PC-9 (cell line): ENCODE measurements at regions not wholly inside any gene's neighbourhood (a gene's known extent, or its start where the extent isn't known, plus 50 kb on each side); places are given as distances from the start of the nearest gene placed in this dataset.

Experiments
- BruUV-seq: library from RNA; stranded (reverse); fragments of 400-500 nt; replicated peaks from 2 replicates; lab custom pipeline; 2021; lab: Mats Ljungman, UMichigan
- CTCF ChIA-PET: fragments of 300-600 bp; sonication (Branson Sonifier 250); formaldehyde crosslinking; loops from one replicate; lab custom pipeline; 2022; ENCODE audit warnings: antibody characterized with exemption; lab: Charles Lee
- POLR2A ChIA-PET: fragments of 300-600 bp; sonication (Branson Sonifier 250); formaldehyde crosslinking; loops from one replicate; lab custom pipeline; 2022; ENCODE audit warnings: antibody characterized with exemption; ENCODE audit not compliant: unreplicated experiment; lab: Charles Lee
- DNase-seq, 2 experiments: peaks; one replicate each; pipeline versions ENCODE4 v3.0.0 to v3.0.0-alpha.2; 2015 to 2022; ENCODE audit warnings: mixed read lengths in 1 of 2
- H2AFZ ChIP-seq: fragments of 200-600 bp; sonication (generic); 2 replicates; pipeline ENCODE4 v1.8.1; 2017; ENCODE audit warnings: antibody characterized with exemption
- H3F3A ChIP-seq: fragments of 200-600 bp; sonication (generic); 2 replicates; pipeline ENCODE4 v1.8.1; 2017; ENCODE audit warnings: antibody characterized with exemption, mild to moderate bottlenecking, low read depth; ENCODE audit not compliant: insufficient read depth
- H3K27ac ChIP-seq: fragments of 200-600 bp; sonication (generic); 2 replicates; pipeline ENCODE4 v1.6.1; 2016; ENCODE audit warnings: mixed run types
- H3K27me3 ChIP-seq: fragments of 200-600 bp; sonication (generic); 2 replicates; pipeline ENCODE4 v1.6.1; 2016; ENCODE audit warnings: low read depth, mixed run types; ENCODE audit not compliant: insufficient read depth
- H3K36me3 ChIP-seq: fragments of 200-600 bp; sonication (generic); 2 replicates; pipeline ENCODE4 v1.6.1; 2016; ENCODE audit warnings: low read depth, mixed run types
- H3K4me1 ChIP-seq: fragments of 200-600 bp; sonication (generic); replicated peaks from 2 replicates; pipeline ENCODE4 v1.6.1; 2016; ENCODE audit warnings: mixed run types; ENCODE audit not compliant: insufficient read depth
- H3K4me2 ChIP-seq: fragments of 200-600 bp; sonication (generic); 2 replicates; pipeline ENCODE4 v1.6.1; 2017; ENCODE audit warnings: mixed run types
- H3K4me3 ChIP-seq: fragments of 200-600 bp; sonication (generic); 2 replicates; pipeline ENCODE4 v1.6.1; 2016; ENCODE audit warnings: mixed run types
- H3K79me2 ChIP-seq: fragments of 200-600 bp; sonication (generic); 2 replicates; pipeline ENCODE4 v1.6.1; 2017; ENCODE audit warnings: low read depth, mixed run types
- H3K9me2 ChIP-seq: fragments of 200-600 bp; sonication (generic); 2 replicates; pipeline ENCODE4 v1.8.1; 2017; ENCODE audit warnings: mild to moderate bottlenecking; ENCODE audit not compliant: insufficient read depth
- H3K9me3 ChIP-seq: fragments of 200-600 bp; sonication (generic); 2 replicates; pipeline ENCODE4 v1.8.1; 2016; ENCODE audit warnings: low read depth; ENCODE audit not compliant: insufficient read depth
- H4K20me1 ChIP-seq: fragments of 200-600 bp; sonication (generic); 2 replicates; pipeline ENCODE4 v1.8.1; 2017; ENCODE audit not compliant: insufficient read depth
- CTCF ChIP-seq: fragments of 200-600 bp; sonication (generic); conservative IDR thresholded peaks from 2 replicates; pipeline ENCODE4 v1.6.1; 2017; ENCODE audit warnings: mixed run types, antibody characterized with exemption, mild to moderate bottlenecking, moderate library complexity
- EZH2 ChIP-seq: fragments of 200-600 bp; sonication (generic); IDR thresholded peaks from 2 replicates; pipeline ENCODE4 v1.8.0; 2017; ENCODE audit warnings: antibody characterized with exemption, low read depth
- intact Hi-C: fragments of 100-400 bp; cut with micrococcal nuclease; formaldehyde crosslinking; loops from one replicate; pipeline ENCODE4 v1.10.0; 2022; ENCODE audit not compliant: unreplicated experiment

- Histone ChIP-seq H3K4me1 (no peaks in the 10 kb centered on the region), H3K4me3 (no peak overlapping the region), H2AFZ (no peak overlapping the region), H3K9me3 (no peaks in the 10 kb centered on the region), H3K9me2 (no peaks in the 10 kb centered on the region), H3K27me3 (peaks cover 14% of the 10 kb centered on the region), H3K79me2 (no peaks in the 10 kb centered on the region), H3K36me3 (no peaks in the 10 kb centered on the region), H3F3A (no peaks in the 10 kb centered on the region), H3K4me2 (no peak overlapping the region), H3K27ac (no peak overlapping the region), H4K20me1 (no peaks in the 10 kb centered on the region)
- intact Hi-C loops = no loop called here
- POLR2A ChIA-PET = no interaction called here
- DNase-seq = no peak
- TF ChIP-seq CTCF (no peak), EZH2 (no peak)
- CTCF ChIA-PET = no interaction called here
- BruUV-seq = no TSS peak
These were observed 250.6 kb upstream of the GPR26 start for GRCh38 chr10:123415523-123415922.

GRCh38 chr10:123417414-123417813 is 248.7 kb upstream of the GPR26 start:
- Histone ChIP-seq H3K4me3 (no peak overlapping the region), H3K79me2 (no peaks in the 10 kb centered on the region), H3F3A (no peaks in the 10 kb centered on the region), H3K27me3 (peaks cover 11% of the 10 kb centered on the region), H3K4me2 (no peak overlapping the region), H3K36me3 (no peaks in the 10 kb centered on the region), H3K27ac (no peak overlapping the region), H3K9me3 (no peaks in the 10 kb centered on the region), H3K9me2 (no peaks in the 10 kb centered on the region), H2AFZ (no peak overlapping the region), H4K20me1 (no peaks in the 10 kb centered on the region), H3K4me1 (no peaks in the 10 kb centered on the region)
- POLR2A ChIA-PET = no interaction called here
- DNase-seq = no peak
- TF ChIP-seq EZH2 = no peak
- TF ChIP-seq CTCF = no peak
- BruUV-seq = no TSS peak
- intact Hi-C loops = no loop called here
- CTCF ChIA-PET = no interaction called here

GRCh38 chr10:123421461-123421860 is 244.7 kb upstream of the GPR26 start:
- no peaks in the 10 kb centered on the region for H4K20me1 ChIP-seq
- TF ChIP-seq EZH2 = no peak
- no peak for TF ChIP-seq CTCF
- intact Hi-C loops = no loop called here
- no peak overlapping the region for H2AFZ ChIP-seq
- H3K4me3 ChIP-seq = no peak overlapping the region
- H3F3A ChIP-seq = no peaks in the 10 kb centered on the region
- ChIA-PET CTCF (no interaction called here), POLR2A (no interaction called here)
- H3K9me2 ChIP-seq = no peaks in the 10 kb centered on the region
- no peaks in the 10 kb centered on the region for H3K9me3 ChIP-seq
- no TSS peak for BruUV-seq
- H3K27ac ChIP-seq = no peak overlapping the region
- no peaks in the 10 kb centered on the region for H3K4me1 ChIP-seq
- H3K4me2 ChIP-seq = no peak overlapping the region
- H3K36me3 ChIP-seq = no peaks in the 10 kb centered on the region
- DNase-seq = no peak
- no peaks in the 10 kb centered on the region for H3K79me2 ChIP-seq
- peaks cover 15% of the 10 kb centered on the region for H3K27me3 ChIP-seq
